T-helper 2 cell treated with Interferon-gamma antibody and Interleukin-4, amounts not matched to agents 5 μg/mL and 100 μg/mL, for 36 hours (primary cell): ENCODE measurements at regions not wholly inside any gene's neighbourhood (a gene's known extent, or its start where the extent isn't known, plus 50 kb on each side); places are given as distances from the start of the nearest gene placed in this dataset.
"Not testable (repeated sequence)": the region's sequence is repeated elsewhere in the genome, so short reads cannot be mapped to it uniquely, and the experiment has no call there.

Source experiments
- DNase-seq: peaks from one replicate; pipeline ENCODE4 v3.0.0; 2021; ENCODE audit warnings: low spot score
- H3K27ac Mint-ChIP-seq: one replicate; pipeline ENCODE4 v1.8.0; 2021; ENCODE audit warnings: mild to moderate bottlenecking, mixed read lengths
- H3K27me3 Mint-ChIP-seq: one replicate; pipeline ENCODE4 v1.8.0; 2021; ENCODE audit warnings: low read depth, mixed read lengths
- H3K36me3 Mint-ChIP-seq: one replicate; pipeline ENCODE4 v1.8.0; 2021; ENCODE audit warnings: low read depth, mixed read lengths
- H3K4me1 Mint-ChIP-seq: one replicate; pipeline ENCODE4 v1.8.0; 2021; ENCODE audit warnings: low read depth, mixed read lengths
- H3K4me3 Mint-ChIP-seq: one replicate; pipeline ENCODE4 v1.8.0; 2022; ENCODE audit warnings: mild to moderate bottlenecking, moderate library complexity, mixed read lengths
- H3K9me3 Mint-ChIP-seq: one replicate; pipeline ENCODE4 v1.8.0; 2021; ENCODE audit warnings: mixed read lengths

- no peak overlapping the region for H3K27ac Mint-ChIP-seq
- no peaks in the 10 kb centered on the region for H3K27me3 Mint-ChIP-seq
- H3K4me1 Mint-ChIP-seq: no peaks in the 10 kb centered on the region
- H3K9me3 Mint-ChIP-seq: peaks cover 15% of the 10 kb centered on the region
- H3K36me3 Mint-ChIP-seq: no peaks in the 10 kb centered on the region
- no peak for DNase-seq
- no peak overlapping the region for H3K4me3 Mint-ChIP-seq
These were observed 366.5 kb downstream of the DSC3 start for GRCh38 chr18:30676053-30676480.

GRCh38 chr18:30675493-30675892 lies 367.0 kb downstream of the DSC3 start:
- Mint-ChIP-seq H3K9me3 (peaks cover 17% of the 10 kb centered on the region), H3K4me3 (no peak overlapping the region), H3K4me1 (no peaks in the 10 kb centered on the region), H3K36me3 (no peaks in the 10 kb centered on the region), H3K27me3 (no peaks in the 10 kb centered on the region), H3K27ac (no peak overlapping the region)
- DNase-seq: no peak

GRCh38 chr18:30675072-30675471 lies 367.5 kb downstream of the DSC3 start:
- Mint-ChIP-seq H3K27ac (no peak overlapping the region), H3K4me1 (no peaks in the 10 kb centered on the region), H3K36me3 (no peaks in the 10 kb centered on the region)

DNA sequence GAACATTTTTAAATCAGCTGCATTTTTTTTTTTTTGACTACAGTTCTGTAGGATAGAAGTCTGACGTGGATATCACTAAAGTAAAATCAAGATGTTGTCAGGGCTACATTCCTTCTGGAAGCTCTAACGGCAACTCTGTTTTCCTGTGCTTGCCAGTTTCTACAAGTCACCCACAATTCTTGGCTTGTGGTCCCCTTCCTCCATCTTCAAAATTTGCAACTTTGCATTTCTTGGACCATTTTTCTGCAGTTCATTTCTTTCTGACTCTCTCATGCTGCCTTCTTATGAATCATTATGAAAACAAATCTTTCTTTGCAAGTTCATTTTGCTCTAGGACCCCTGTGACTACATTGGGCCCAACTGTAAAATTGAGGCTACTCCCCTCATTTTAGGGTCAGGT lies 367.9 kb downstream of the DSC3 start:
- H3K4me1 Mint-ChIP-seq: no peaks in the 10 kb centered on the region
- H3K36me3 Mint-ChIP-seq: no peaks in the 10 kb centered on the region
- H3K27me3 Mint-ChIP-seq: no peaks in the 10 kb centered on the region
- no peak for DNase-seq
- no peak overlapping the region for H3K27ac Mint-ChIP-seq
- no peak overlapping the region for H3K4me3 Mint-ChIP-seq
- peaks cover 20% of the 10 kb centered on the region for H3K9me3 Mint-ChIP-seq

More at GRCh38 chr18:30675072-30675471, 367.5 kb downstream of the DSC3 start:
- Mint-ChIP-seq H3K4me3 (no peak overlapping the region), H3K9me3 (peaks cover 20% of the 10 kb centered on the region), H3K27me3 (no peaks in the 10 kb centered on the region)
- DNase-seq: no peak

DNA sequence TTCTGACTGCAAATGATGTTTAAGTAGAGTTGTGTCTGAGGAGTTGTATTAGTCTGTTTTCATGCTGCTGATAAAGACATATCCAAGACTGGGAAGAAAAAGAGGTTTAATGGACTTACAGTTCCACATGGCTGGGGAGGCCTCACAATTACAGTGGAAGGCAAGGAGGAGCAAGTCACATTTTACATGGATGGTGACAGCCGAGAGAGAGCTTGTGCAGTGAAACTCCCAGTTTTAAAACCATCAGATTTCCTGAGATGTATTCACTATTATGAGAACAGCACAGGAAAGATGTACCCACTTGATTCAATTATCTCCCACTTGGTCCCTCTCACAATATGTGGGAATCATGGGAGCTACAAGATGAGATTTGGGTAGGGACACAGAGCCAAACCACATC lies 370.1 kb downstream of the DSC3 start:
- H3K27ac Mint-ChIP-seq, H3K4me1 Mint-ChIP-seq, H3K36me3 Mint-ChIP-seq, H3K27me3 Mint-ChIP-seq, H3K4me3 Mint-ChIP-seq, DNase-seq: not testable (repeated sequence)
- peaks cover 29% of the 10 kb centered on the region for H3K9me3 Mint-ChIP-seq

DNA sequence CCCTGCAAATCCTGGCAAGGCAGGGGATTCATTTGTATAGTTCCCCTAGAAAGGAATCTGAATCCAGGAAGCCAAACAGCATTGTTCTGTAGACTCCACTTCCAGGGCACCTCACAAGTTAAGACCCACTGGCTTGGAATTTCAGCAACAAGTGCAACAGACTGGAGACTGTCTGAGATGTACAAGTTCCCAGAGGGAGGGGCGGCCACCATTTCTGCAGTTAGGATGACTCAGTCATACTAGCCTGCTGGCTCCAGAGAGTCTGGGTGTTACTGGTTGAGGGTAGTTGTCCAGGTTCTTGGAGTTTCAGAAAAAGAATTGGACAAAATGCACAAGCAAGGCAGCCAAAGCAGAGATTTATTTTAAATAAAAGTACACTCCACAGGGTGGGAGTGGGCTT lies 384.2 kb downstream of the DSC3 start:
- DNase-seq: no peak
- no peak overlapping the region for H3K4me3 Mint-ChIP-seq
- H3K27ac Mint-ChIP-seq: no peak overlapping the region
- no peaks in the 10 kb centered on the region for H3K4me1 Mint-ChIP-seq
- no peaks in the 10 kb centered on the region for H3K27me3 Mint-ChIP-seq
- no peaks in the 10 kb centered on the region for H3K36me3 Mint-ChIP-seq
- H3K9me3 Mint-ChIP-seq: peaks cover 39% of the 10 kb centered on the region

- no peak for DNase-seq
- H3K27ac Mint-ChIP-seq: no peak overlapping the region
- H3K9me3 Mint-ChIP-seq: peaks cover 10% of the 10 kb centered on the region
- H3K27me3 Mint-ChIP-seq: no peaks in the 10 kb centered on the region
- H3K4me1 Mint-ChIP-seq: no peaks in the 10 kb centered on the region
- H3K4me3 Mint-ChIP-seq: no peak overlapping the region
- H3K36me3 Mint-ChIP-seq: no peaks in the 10 kb centered on the region
These were observed 390.2 kb downstream of the DSC3 start for GRCh38 chr18:30652387-30652786.

DNA sequence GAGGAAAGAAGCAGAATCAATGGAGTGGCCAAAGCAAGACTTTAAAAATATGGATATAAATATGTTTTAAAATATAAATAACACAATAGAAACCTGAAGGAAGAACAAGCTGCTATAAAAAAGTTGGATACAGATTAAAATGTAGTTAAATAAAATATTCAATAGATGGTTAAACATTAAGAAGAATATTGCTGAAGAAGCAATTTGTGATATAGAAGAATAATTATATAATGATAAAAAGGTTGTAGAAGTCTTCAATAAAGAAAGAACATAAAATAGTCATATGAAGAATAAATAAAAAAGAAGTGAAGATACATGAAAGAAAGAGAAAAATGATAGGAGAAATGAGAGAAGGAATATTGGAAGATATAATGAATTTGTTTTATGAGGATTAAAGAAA lies 392.0 kb downstream of the DSC3 start:
- no peaks in the 10 kb centered on the region for H3K27me3 Mint-ChIP-seq
- H3K36me3 Mint-ChIP-seq: no peaks in the 10 kb centered on the region
- no peak for DNase-seq
- H3K4me3 Mint-ChIP-seq: no peak overlapping the region
- no peaks in the 10 kb centered on the region for H3K4me1 Mint-ChIP-seq
- peaks cover 9% of the 10 kb centered on the region for H3K9me3 Mint-ChIP-seq
- no peak overlapping the region for H3K27ac Mint-ChIP-seq

- no peaks in the 10 kb centered on the region for H3K27me3 Mint-ChIP-seq
- H3K36me3 Mint-ChIP-seq: no peaks in the 10 kb centered on the region
These were observed 398.4 kb downstream of the DSC3 start for GRCh38 chr18:30644158-30644557.

GRCh38 chr18:30639361-30639760 lies 403.2 kb downstream of the DSC3 start:
- Mint-ChIP-seq H3K27ac (no peak overlapping the region), H3K4me1 (no peaks in the 10 kb centered on the region), H3K36me3 (no peaks in the 10 kb centered on the region), H3K27me3 (no peaks in the 10 kb centered on the region), H3K9me3 (peaks cover 28% of the 10 kb centered on the region), H3K4me3 (no peak overlapping the region)
- no peak for DNase-seq

More at GRCh38 chr18:30644158-30644557, 398.4 kb downstream of the DSC3 start:
- DNase-seq: no peak
- Mint-ChIP-seq H3K4me1 (no peaks in the 10 kb centered on the region), H3K4me3 (no peak overlapping the region), H3K27ac (no peak overlapping the region), H3K9me3 (peaks cover 10% of the 10 kb centered on the region)

DNA sequence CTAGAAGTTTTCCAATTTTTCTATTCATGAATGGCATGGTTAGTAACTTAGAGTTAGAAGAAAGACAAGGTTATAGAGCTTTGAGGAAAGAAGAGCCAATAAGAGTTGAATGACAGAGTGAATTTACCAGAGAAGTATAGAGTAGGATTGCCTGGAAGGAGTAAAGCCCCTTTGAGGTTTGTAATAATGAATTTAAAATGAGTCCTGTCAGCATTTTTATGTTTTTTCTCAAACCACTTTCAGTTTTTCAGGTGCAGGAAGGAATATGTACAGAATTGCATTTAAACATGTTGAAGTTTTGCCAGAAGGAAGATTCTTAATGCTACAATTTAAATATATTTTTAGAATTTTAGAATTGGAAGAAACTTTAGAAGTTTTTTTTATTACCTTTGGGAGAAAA lies 408.3 kb downstream of the DSC3 start:
- H3K27ac Mint-ChIP-seq: no peak overlapping the region
- no peaks in the 10 kb centered on the region for H3K36me3 Mint-ChIP-seq
- no peaks in the 10 kb centered on the region for H3K27me3 Mint-ChIP-seq
- H3K9me3 Mint-ChIP-seq: peaks cover 33% of the 10 kb centered on the region
- no peak overlapping the region for H3K4me3 Mint-ChIP-seq
- DNase-seq: no peak
- H3K4me1 Mint-ChIP-seq: no peaks in the 10 kb centered on the region

DNA sequence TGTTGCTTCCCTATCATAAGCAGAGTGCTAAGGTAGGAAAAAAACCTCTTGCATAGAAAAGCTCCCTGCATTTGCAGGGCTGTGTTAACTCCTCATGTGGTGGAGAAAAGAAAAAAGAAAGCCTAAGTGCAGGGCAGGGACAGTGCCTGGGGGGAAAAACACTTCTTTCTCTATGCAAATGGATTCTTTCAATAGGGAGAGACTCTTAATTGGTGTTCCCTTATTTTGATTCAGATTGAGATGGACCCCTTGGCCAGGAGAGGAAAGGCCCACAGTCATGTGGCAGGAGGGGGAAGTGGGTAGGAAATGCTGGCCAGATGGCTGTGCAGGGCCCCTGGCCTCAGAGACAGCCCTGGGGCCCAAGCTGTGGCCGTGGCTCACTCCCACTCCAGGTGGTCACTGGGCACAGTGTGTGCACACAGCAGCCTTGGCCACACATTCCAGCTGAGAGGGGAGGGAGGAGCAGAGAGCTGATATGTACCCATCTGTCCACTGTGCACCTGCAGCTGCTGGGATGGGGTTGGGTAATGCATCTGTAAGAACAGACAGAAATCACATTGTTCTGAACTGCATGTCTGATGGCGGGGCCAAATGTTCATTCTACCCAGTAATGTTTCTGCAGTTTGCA lies 410.4 kb downstream of the DSC3 start:
- Mint-ChIP-seq H3K36me3 (no peaks in the 10 kb centered on the region), H3K4me1 (no peaks in the 10 kb centered on the region), H3K4me3 (no peak overlapping the region), H3K9me3 (peaks cover 29% of the 10 kb centered on the region), H3K27me3 (no peaks in the 10 kb centered on the region), H3K27ac (no peak overlapping the region)
- no peak for DNase-seq

DNA sequence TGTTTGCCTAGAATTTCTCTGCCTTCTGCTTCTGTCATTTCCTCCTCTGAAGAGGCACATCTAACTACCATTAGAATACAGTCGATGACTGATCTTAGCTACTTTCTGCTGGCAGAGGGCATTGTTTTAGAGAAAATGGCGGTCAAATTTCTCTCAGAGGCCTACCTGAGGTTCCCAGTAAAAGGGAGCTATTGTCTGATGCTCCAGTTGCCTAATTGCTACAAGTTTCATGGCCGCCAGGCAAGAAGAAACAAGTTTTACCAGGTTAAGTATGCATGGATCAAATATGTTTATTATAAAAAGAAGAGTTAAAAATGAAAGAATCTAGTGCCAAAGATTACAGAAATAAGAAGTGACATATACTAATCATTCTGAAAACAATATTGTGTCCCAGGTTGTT lies 416.6 kb downstream of the DSC3 start:
- Mint-ChIP-seq H3K4me3 (no peak overlapping the region), H3K27ac (no peak overlapping the region), H3K4me1 (no peaks in the 10 kb centered on the region), H3K36me3 (no peaks in the 10 kb centered on the region), H3K27me3 (no peaks in the 10 kb centered on the region), H3K9me3 (peaks cover 24% of the 10 kb centered on the region)
- DNase-seq: no peak

- H3K9me3 Mint-ChIP-seq: peaks cover 31% of the 10 kb centered on the region
- H3K36me3 Mint-ChIP-seq: no peaks in the 10 kb centered on the region
- H3K27me3 Mint-ChIP-seq: no peaks in the 10 kb centered on the region
- H3K27ac Mint-ChIP-seq: no peak overlapping the region
- no peak overlapping the region for H3K4me3 Mint-ChIP-seq
- DNase-seq: no peak
- no peaks in the 10 kb centered on the region for H3K4me1 Mint-ChIP-seq
These were observed 419.0 kb downstream of the DSC3 start for GRCh38 chr18:30623401-30624065.

DNA sequence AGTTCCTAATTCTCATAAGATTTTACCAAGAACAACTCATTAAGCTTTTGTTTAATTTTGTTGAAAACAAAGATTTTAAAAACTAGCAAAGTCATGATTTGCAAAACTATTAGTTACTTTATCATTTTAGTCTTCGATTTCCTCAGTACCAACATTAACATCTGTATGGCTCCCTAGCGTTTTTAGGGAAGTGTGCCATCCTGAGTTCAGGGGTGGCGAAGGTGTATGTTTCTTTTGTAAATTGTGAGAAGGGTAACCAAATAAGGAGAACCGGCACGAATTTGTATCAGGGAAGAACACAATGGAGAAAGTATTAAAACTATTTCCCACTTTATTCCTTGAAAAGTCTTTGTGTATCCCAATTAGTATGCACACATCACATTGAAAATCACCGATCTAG lies 419.9 kb downstream of the DSC3 start:
- no peaks in the 10 kb centered on the region for H3K36me3 Mint-ChIP-seq
- no peaks in the 10 kb centered on the region for H3K27me3 Mint-ChIP-seq
- no peak overlapping the region for H3K4me3 Mint-ChIP-seq
- no peak overlapping the region for H3K27ac Mint-ChIP-seq
- H3K9me3 Mint-ChIP-seq: peaks cover 32% of the 10 kb centered on the region
- no peak for DNase-seq
- no peaks in the 10 kb centered on the region for H3K4me1 Mint-ChIP-seq
